DOHH2 (cell line): ENCODE measurements at regions not wholly inside any gene's neighbourhood (a gene's known extent, or its start where the extent isn't known, plus 50 kb on each side); places are given as distances from the start of the nearest gene placed in this dataset.

Experiments used
- H3F3A ChIP-seq: fragments of 200-600 bp; sonication (generic), shearing (Covaris generic); 2 replicates; pipeline ENCODE4 v1.6.0; 2016; ENCODE audit warnings: antibody characterized with exemption, mild to moderate bottlenecking; ENCODE audit not compliant: control insufficient read depth, insufficient read depth
- H3K27ac ChIP-seq: fragments of 200-600 bp; sonication (generic); 2 replicates; pipeline ENCODE4 v1.5.1; 2014; ENCODE audit warnings: low read depth, mild to moderate bottlenecking, low read length, moderate library complexity
- H3K27me3 ChIP-seq: fragments of 200-600 bp; sonication (generic); 2 replicates; pipeline ENCODE4 v1.6.1; 2014; ENCODE audit warnings: mild to moderate bottlenecking, low read length, mixed read lengths; ENCODE audit not compliant: control insufficient read depth
- H3K36me3 ChIP-seq: fragments of 200-600 bp; sonication (generic); 2 replicates; pipeline ENCODE4 v1.6.1; 2014; ENCODE audit warnings: mild to moderate bottlenecking, low read length, moderate library complexity, mixed read lengths; ENCODE audit not compliant: control insufficient read depth
- H3K4me1 ChIP-seq: fragments of 200-600 bp; sonication (generic); 2 replicates; pipeline ENCODE4 v1.6.1; 2014; ENCODE audit warnings: mild to moderate bottlenecking, low read length, mixed read lengths; ENCODE audit not compliant: control insufficient read depth
- H3K4me2 ChIP-seq: fragments of 200-600 bp; sonication (generic); 2 replicates; pipeline ENCODE4 v1.6.0; 2014; ENCODE audit warnings: mild to moderate bottlenecking, low read length, moderate library complexity
- H3K4me3 ChIP-seq: fragments of 200-600 bp; sonication (generic); 2 replicates; pipeline ENCODE4 v1.5.1; 2014; ENCODE audit warnings: mild to moderate bottlenecking, low read length, mixed read lengths
- H3K79me2 ChIP-seq: fragments of 200-600 bp; sonication (generic); 2 replicates; pipeline ENCODE4 v1.6.1; 2014; ENCODE audit warnings: mild to moderate bottlenecking, low read length, mixed read lengths; ENCODE audit not compliant: control insufficient read depth
- H3K9me2 ChIP-seq: fragments of 200-600 bp; sonication (generic); replicated peaks from 2 replicates; pipeline ENCODE4 v1.6.1; 2014; ENCODE audit warnings: mild to moderate bottlenecking, low read length, mixed read lengths; ENCODE audit not compliant: control insufficient read depth
- H3K9me3 ChIP-seq: fragments of 200-600 bp; sonication (generic); 2 replicates; pipeline ENCODE4 v1.6.1; 2014; ENCODE audit warnings: antibody characterized with exemption, low read length, mixed read lengths; ENCODE audit not compliant: control insufficient read depth, insufficient read depth
- H4K20me1 ChIP-seq: fragments of 200-600 bp; sonication (generic); 2 replicates; pipeline ENCODE4 v1.6.0; 2014; ENCODE audit warnings: low read depth, mild to moderate bottlenecking, antibody characterized with exemption, low read length, moderate library complexity; ENCODE audit not compliant: control insufficient read depth, insufficient read depth
- EZH2phosphoT487 ChIP-seq: fragments of 200-600 bp; sonication (generic); IDR thresholded peaks from 2 replicates; pipeline ENCODE4 v1.6.1; 2017; ENCODE audit warnings: borderline replicate concordance, mild to moderate bottlenecking, antibody characterized with exemption, low read length, moderate library complexity, mixed read lengths
- TF ChIP-seq, protein P1 (sequence below): fragments of 200-600 bp; sonication (generic); IDR thresholded peaks from one replicate; pipeline ENCODE4 v1.5.1; 2014; ENCODE audit warnings: antibody characterized with exemption, mild to moderate bottlenecking, low read depth, low read length; ENCODE audit not compliant: poor library complexity, severe bottlenecking

DNA sequence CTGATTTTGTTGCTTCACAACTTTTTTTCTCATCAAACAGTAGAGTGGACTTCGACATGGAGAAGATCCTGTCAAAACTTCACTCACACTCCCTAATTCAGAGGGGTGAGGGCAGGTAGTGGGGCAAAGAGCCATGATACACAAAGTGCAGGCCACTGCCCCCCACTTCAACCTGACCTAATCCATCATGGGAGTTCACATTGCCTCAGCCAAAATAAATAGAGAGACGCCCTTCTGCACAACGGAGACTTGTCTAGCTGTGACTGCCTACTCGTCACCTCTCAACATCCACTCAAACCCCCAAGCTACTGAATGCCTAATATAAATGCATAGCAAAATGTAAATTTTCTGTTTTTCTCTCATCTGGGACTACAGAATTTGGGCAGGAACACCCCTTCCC, 213.2 kb downstream of the PMP22 start:
- Histone ChIP-seq H3K27ac (no peak overlapping the region), H3K4me1 (no peaks in the 10 kb centered on the region), H3F3A (no peaks in the 10 kb centered on the region), H3K36me3 (no peaks in the 10 kb centered on the region), H3K27me3 (no peaks in the 10 kb centered on the region), H3K4me3 (no peak overlapping the region), H3K9me3 (0 out of 2 replicates have a peak, but pooled peaks cover 3% of the 10 kb centered on the region), H4K20me1 (no peaks in the 10 kb centered on the region), H3K9me2 (no peaks in the 10 kb centered on the region), H3K79me2 (no peaks in the 10 kb centered on the region), H3K4me2 (no peak overlapping the region)
- TF ChIP-seq, protein P1, sequence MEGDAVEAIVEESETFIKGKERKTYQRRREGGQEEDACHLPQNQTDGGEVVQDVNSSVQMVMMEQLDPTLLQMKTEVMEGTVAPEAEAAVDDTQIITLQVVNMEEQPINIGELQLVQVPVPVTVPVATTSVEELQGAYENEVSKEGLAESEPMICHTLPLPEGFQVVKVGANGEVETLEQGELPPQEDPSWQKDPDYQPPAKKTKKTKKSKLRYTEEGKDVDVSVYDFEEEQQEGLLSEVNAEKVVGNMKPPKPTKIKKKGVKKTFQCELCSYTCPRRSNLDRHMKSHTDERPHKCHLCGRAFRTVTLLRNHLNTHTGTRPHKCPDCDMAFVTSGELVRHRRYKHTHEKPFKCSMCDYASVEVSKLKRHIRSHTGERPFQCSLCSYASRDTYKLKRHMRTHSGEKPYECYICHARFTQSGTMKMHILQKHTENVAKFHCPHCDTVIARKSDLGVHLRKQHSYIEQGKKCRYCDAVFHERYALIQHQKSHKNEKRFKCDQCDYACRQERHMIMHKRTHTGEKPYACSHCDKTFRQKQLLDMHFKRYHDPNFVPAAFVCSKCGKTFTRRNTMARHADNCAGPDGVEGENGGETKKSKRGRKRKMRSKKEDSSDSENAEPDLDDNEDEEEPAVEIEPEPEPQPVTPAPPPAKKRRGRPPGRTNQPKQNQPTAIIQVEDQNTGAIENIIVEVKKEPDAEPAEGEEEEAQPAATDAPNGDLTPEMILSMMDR, result no peak
- TF ChIP-seq EZH2phosphoT487, result no peak

DNA sequence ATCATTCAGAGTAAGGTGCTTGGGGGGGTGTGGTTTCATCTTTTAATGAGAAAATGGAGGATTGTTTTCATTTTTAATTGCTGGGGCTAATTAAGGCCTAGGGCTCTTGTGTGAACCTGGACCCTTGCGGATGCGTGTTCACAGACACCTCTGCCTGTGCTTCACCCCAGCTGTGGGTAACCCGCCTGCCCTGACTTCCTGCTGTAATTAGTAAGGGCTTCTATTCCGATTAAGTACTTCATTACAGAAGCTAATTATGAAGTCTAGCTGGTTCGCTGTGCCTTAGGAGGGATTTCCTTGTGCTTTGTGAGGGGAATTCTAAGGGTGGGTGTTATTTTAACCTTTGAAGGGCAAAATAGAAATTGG, 215.3 kb downstream of the PMP22 start:
- no peak for TF ChIP-seq EZH2phosphoT487
- TF ChIP-seq, protein P1, result no peak
- Histone ChIP-seq H3K9me3 (0 out of 2 replicates have a peak, but pooled peaks cover 3% of the 10 kb centered on the region), H3K36me3 (no peaks in the 10 kb centered on the region), H3K4me1 (no peaks in the 10 kb centered on the region), H3K27ac (no peak overlapping the region), H3F3A (no peaks in the 10 kb centered on the region), H3K4me2 (no peak overlapping the region), H3K4me3 (no peak overlapping the region), H4K20me1 (no peaks in the 10 kb centered on the region), H3K27me3 (no peaks in the 10 kb centered on the region), H3K9me2 (no peaks in the 10 kb centered on the region), H3K79me2 (no peaks in the 10 kb centered on the region)

DNA sequence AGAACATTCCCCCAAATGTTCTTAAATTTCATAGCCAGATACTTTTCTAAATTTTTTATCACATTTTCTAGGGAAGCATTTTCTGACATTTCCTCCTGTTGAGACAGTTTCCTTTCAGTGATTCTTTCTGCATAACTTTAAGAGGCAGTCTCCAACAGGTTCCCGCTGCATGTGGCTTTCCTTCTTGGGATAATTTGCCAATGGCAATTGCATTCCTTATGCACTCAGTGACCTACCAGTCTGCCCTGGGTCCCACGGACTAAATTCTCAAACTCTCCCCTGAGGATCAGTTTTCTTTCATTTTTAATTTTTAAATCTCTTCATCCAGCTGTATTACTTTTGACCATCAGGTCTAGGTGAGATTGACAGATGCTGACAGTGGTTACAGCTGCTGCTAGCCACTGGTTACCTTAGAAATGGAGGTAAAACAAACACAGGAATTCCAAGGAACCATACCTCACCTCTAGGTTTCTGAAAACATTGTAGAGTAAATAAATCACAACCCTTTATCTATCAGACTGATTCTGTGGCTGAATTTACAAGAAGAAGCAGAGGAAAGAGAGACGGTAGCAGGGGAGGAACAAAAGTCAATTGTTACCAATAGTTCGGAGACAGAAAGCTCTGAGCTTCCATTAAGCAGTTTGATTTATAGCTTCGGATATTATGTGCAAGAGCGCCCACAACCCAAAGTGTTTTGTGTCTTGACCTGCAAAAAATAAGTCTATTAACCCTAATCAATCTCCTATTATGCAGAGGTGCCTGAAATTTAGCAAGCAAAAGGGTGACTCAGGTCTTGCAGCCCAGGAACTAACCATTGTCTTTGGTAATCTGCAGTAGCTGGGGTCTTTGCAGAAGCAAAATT, 216.0 kb downstream of the PMP22 start:
- Histone ChIP-seq H3K27me3 (no peaks in the 10 kb centered on the region), H3K27ac (no peak overlapping the region), H3K79me2 (no peaks in the 10 kb centered on the region), H3F3A (no peaks in the 10 kb centered on the region), H3K4me1 (no peaks in the 10 kb centered on the region), H4K20me1 (no peaks in the 10 kb centered on the region), H3K36me3 (no peaks in the 10 kb centered on the region), H3K4me2 (no peak overlapping the region), H3K9me2 (no peaks in the 10 kb centered on the region), H3K9me3 (0 out of 2 replicates have a peak, but pooled peaks cover 3% of the 10 kb centered on the region), H3K4me3 (no peak overlapping the region)
- TF ChIP-seq, protein P1, result no peak
- no peak for TF ChIP-seq EZH2phosphoT487
